ENCODE measurements at regions not wholly inside any gene's neighbourhood (a gene's known extent, or its start where the extent isn't known, plus 50 kb on each side); places are given as distances from the start of the nearest gene placed in this dataset. TPM values are rescaled to one million over a fixed set of nuclear protein-coding genes. Genes with fewer than 3 reads are reported as not detected.

Small RNA genes lying in the stretch of these regions (small RNA-seq; reads per million reads assigned to genes)
- not detected for gene AL357080.1 (ENCODE audit: low replicate concordance)
- not detected for gene MIR3668 (ENCODE audit: low replicate concordance)
- not detected for gene MIR4465 (ENCODE audit: low replicate concordance)
- gene RN7SKP106 (ENCODE audit: low replicate concordance): not detected
- gene RNA5SP220 (ENCODE audit: low replicate concordance): not detected

All from tongue (tissue), 1 donor.